ENCODE measurements at regions not wholly inside any gene's neighbourhood (a gene's known extent, or its start where the extent isn't known, plus 50 kb on each side); places are given as distances from the start of the nearest gene placed in this dataset.

DNA sequence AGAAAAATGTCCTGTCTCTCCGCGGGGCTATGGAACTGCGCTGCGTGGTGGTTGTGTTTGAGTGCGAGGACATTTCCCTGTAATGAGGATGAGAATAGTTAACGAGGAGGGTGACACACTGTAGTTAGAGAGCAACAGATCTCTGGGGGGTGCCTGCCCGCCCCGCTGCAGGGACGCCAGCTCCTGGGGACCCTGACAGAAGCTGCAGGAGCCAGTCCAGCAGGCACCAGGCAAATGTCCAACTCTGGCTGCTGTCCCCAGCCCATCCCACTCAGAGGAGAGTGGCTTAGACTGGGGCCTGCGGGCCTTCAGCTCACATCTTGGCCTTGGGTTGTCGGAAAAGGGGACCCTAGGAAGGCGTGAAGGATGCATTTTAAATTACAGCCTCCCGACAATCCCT is 92.9 kb upstream of the FOXP4 start:
- TF ChIP-seq, protein P1, sequence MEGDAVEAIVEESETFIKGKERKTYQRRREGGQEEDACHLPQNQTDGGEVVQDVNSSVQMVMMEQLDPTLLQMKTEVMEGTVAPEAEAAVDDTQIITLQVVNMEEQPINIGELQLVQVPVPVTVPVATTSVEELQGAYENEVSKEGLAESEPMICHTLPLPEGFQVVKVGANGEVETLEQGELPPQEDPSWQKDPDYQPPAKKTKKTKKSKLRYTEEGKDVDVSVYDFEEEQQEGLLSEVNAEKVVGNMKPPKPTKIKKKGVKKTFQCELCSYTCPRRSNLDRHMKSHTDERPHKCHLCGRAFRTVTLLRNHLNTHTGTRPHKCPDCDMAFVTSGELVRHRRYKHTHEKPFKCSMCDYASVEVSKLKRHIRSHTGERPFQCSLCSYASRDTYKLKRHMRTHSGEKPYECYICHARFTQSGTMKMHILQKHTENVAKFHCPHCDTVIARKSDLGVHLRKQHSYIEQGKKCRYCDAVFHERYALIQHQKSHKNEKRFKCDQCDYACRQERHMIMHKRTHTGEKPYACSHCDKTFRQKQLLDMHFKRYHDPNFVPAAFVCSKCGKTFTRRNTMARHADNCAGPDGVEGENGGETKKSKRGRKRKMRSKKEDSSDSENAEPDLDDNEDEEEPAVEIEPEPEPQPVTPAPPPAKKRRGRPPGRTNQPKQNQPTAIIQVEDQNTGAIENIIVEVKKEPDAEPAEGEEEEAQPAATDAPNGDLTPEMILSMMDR (IDR thresholded peaks at IDR 0.05): no peak
- no peak for TF ChIP-seq POLR2AphosphoS5 (IDR thresholded peaks at IDR 0.05)

Data from upper lobe of left lung (tissue), 4 donors.